Inflammatory macrophage treated with lipopolysaccharide for 4 hours (primary cell): ENCODE measurements at regions not wholly inside any gene's neighbourhood (a gene's known extent, or its start where the extent isn't known, plus 50 kb on each side); places are given as distances from the start of the nearest gene placed in this dataset.
"Not testable (repeated sequence)": the region's sequence is repeated elsewhere in the genome, so short reads cannot be mapped to it uniquely, and the experiment has no call there.

Source experiments
- DNase-seq: peaks from one replicate; pipeline ENCODE4 v3.0.0-alpha.2; 2020

GRCh38 chr10:133785846-133786602 is 159.4 kb upstream of the FRG2B start:
- DNase-seq, result not testable (repeated sequence)

GRCh38 chr10:133785178-133785577 is 158.6 kb upstream of the FRG2B start:
- not testable (repeated sequence) for DNase-seq

- DNase-seq, result not testable (repeated sequence)
Observed at GRCh38 chr10:133765308-133765707, 138.7 kb upstream of the FRG2B start.

- peak; percentile 0 for DNase-seq
Observed at GRCh38 chr10:133764823-133765209, 138.2 kb upstream of the FRG2B start.

GRCh38 chr10:133763875-133764822 is 137.6 kb upstream of the FRG2B start:
- DNase-seq, result not testable (repeated sequence)

- DNase-seq, result not testable (repeated sequence)
Observed at GRCh38 chr10:133763190-133763589, 136.6 kb upstream of the FRG2B start.

- DNase-seq, result not testable (repeated sequence)
Observed at GRCh38 chr10:133753545-133753944, 127.0 kb upstream of the FRG2B start.
